GM18858 (cell line): ENCODE measurements at regions not wholly inside any gene's neighbourhood (a gene's known extent, or its start where the extent isn't known, plus 50 kb on each side); places are given as distances from the start of the nearest gene placed in this dataset.
"Not testable (repeated sequence)": the region's sequence is repeated elsewhere in the genome, so short reads cannot be mapped to it uniquely, and the experiment has no call there.

Experiments
- ATAC-seq: cut with Tn5 transposase; IDR thresholded peaks from one replicate; pipeline ENCODE4 v1.9.1; 2021; ENCODE audit not compliant: unreplicated experiment

DNA sequence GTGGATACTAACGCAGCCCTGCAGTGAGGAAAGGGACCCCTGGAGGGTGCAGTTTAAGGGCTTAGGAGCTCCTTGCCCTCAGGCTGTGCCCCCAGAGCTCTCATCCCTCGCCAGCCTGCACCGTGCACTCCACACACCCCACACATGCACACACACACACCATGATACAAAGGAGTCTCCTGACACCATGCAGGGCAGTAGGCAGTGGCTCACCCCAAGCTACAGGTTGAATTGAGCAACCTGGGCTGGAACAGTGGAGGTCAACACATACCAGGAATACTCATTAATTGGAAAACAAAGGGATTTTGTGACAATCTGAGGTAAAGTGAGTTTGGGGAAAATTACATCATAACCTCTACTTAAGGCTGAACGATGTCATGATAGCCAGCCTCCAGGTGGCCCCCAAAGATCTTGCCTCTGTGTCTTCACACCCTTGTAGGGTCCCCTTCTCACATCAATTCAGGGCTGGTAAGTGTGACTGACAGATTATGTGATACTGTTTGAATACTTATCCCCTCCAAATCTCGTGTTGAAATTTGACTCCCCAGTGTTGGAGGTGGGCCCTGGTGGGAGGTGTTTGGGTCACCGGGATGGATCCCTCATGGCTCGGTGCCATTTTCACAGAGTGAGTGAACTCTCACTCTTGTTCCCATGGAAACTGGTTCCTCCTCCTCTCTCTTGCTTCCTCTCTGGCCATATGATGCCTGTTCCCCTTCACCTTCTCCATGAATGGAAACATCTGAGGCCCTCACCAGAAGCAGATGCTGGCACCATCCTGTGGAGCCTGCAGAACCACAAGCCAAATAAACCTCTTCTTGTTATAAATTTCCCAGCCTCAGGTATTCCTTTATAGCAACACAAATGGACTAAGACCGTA is 111.0 kb upstream of the RAB4A start:
- no peak for ATAC-seq

DNA sequence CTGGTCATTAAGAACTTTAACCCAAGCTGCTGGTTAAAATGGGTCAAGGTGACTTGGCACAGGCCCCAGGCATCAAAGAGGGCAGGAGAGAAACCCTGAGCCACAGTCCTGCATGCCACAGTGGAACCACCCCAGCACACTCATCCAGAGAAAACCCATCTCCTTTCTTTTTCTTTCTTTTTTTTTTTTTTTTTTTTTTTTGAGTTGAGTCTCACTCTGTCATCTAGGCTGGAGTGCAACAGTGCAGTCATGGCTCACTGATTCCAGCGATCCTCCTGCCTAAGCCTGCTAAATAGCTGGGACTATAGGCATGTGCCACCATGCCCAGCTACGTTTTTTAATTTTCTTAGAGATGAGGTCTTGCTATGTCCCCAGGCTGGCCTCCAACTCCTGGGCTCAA is 109.2 kb upstream of the RAB4A start:
- no peak for ATAC-seq

DNA sequence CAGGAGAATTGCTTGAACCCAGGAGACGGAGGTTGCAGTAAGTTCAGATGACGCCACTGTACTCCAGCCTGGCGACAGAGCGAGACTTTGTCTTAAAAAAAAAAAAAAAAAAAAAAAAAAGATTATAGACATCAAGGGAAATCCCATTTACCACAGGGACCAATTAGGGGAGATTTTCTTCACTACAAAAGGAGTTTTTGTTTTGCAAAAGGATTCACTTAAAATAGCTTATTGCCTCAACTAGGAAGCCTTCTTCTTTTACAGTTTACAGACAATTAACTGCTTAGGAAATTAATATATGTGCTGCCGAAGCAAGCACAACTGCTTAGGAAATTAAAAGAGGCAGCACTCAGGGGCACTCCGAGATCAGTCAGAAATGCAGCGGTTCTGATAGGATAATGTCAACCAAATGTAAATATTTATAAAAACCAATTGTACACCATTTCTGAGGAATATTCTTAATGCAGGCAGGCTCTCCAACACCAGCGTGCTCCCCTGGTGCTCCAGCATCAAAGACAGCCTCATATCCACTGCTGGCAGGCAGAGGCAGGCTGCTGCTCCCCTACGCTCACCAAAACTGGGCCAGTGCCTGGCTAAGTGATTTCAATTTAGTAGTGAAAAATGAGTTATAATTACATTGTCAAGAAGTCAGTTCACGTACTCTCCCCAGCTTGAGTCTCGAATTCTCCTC is 107.9 kb upstream of the RAB4A start:
- ATAC-seq, result no peak

DNA sequence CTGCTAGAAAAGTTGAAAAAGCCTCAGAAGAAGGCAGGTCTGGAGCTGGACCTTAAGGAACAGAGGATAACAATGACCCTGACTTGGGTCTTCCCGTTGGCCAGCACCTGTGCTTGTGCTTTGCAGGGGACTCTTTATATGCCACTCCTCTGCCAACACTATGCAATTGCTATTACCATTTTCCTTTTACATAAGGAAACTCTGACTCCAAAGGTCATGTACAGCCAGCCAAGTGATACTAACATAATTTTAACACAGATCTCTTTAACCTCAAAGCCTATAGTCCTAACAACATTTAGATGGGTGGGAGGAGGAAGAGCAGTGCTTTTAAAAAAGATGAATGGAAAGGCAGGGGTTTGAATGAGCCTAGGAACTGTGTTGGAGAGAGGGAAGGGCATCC is 106.6 kb upstream of the RAB4A start:
- ATAC-seq, result no peak

DNA sequence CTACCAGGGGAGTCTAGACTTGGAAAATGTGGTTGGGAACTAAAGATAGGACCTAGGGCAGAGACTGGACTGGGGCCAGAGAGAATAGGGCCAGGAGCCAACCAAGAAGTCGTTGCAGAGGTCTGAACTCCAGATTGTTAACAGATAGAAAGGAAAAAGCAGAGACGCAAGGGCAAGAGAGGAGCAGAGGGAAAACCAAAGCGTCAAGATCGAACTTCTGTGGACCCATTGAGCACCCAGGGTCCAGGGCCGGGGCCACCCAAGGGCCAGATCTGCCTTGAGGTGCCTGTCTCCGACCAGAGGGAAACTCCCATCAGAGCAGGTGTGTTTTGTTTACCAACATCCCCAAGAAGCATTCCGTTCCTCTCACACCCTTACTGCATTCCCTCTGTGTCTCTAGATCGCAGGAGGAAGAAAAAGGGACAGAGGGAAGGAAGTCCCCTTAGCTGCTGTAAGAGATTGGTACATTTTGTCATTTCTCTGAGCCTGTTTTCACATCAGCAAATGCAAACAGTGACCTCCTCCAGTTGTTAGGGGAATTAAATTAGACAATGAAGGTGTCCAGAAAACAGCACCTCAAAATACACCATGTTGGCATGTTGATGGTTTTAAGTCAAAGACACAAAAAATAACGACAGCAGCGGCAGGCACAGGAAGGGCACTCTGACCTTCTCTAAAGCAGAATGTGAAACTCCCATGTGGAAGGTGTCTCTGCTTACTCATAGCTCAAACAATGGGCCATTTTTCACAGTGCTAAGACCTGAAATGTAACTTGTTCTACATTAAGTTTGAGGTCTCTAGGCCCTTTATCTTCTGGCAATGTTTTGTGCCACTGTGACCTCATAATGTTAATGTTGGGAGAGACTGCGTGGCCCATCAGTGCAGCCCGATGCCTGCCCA is 105.8 kb upstream of the RAB4A start:
- ATAC-seq, result no peak

DNA sequence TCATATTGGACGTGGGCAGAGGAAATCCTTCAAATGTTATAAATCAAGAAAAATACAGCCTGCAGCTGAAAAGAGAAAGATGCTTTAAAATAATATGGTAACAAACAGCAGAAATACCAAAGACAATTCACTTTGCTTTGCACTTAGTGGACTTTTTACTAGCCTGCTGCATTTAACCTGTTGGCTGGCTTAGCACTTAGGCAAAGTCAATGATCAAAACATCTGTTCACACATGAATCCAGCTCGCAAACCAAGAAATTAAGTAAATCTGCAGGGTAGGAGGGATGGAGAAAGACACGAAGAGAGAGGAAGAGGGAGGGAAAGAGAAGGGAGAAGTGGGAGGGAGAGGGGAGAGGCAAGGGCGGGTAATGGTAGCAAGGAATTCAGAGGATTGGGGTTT is 103.6 kb upstream of the RAB4A start:
- no peak for ATAC-seq

DNA sequence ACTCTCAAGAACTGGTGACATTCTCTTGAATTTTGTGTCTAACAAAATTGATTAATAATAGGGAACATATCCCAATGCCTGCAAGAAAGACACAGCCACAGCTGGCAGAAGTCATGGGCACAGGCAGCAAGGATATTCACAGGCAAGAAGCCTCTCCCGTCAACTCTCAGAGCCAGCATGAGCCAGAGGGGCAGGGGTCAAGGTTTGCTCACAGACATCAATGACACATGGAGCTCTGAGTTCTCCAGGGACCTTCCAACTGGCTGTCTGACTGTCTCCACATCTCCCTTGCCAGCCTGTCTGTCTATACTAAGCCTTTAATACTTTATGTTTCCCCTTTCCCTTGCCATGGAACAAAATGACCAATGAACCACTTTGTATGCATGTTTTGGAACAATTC is 101.5 kb upstream of the RAB4A start:
- ATAC-seq, result no peak

DNA sequence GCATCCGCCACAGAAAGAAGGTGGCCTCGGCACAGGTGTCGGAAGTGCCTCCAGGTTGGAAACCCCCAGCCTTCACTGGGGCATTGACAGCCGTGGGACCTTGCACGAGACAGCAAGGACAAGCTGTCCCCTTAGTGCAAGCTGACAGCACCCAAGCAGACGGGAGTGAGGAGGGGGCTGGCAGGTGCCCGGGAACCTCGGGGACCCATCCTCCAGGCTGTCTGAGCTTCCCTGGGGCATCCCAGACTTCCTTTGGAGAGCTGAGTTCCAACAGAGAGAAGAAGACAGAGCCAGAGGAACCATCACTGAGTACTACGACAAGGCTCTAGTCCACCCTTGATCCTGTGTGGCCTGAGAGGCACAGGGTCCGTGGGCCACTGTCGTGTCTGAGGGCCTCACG is 100.6 kb upstream of the RAB4A start:
- no peak for ATAC-seq

DNA sequence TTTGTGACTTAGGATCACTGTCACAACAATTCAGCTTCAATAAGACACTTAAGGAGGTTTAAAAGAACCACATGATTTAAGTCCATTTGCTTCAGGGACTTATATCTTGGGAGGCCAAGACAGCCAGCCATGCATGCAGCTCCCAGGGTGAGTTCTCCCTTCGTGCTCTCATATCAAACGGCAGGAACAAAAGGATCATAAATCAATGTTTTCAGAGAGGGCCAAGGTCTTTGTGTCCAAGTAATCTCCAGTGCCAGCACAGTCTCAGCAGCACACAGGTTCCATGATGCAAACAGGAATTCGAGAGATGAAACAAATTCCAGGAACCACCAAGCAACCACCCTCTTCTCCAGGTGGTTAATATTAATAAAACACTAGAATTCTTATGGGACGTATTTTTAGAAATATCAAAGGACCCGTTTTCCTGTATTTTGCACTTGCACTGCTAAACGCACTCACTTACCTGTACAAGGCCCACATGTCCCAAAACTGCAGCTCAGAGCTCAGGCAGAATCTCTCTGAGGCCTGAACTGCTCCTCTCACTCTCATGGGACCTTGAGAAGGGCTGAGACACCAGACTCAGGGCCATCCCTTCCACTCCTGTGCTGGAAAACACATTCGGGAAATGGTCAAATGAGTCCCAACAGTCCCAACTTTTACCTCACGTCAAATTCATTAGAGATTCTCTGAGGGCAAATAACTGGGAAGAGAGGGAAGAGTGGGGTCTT is 100.0 kb upstream of the RAB4A start:
- no peak for ATAC-seq

DNA sequence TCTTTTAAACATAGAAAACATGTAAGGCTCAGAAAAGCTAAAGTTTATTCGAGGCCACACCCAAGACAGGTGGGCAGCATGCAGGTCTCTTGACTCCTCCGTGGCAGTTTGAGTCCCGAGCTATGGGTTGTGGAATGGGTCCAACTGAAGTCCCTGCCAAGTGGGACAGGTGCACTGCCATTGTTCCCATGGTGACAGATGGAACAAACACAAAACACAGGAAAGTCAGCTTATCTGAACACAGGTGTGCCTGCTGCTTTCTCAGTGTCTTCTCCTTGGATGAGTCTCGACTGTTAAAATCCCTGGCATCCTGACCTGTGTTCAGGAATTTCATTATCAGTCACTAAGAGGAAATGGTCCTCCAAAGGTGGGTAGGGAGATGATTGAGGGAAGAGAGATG is 99.0 kb upstream of the RAB4A start:
- no peak for ATAC-seq

DNA sequence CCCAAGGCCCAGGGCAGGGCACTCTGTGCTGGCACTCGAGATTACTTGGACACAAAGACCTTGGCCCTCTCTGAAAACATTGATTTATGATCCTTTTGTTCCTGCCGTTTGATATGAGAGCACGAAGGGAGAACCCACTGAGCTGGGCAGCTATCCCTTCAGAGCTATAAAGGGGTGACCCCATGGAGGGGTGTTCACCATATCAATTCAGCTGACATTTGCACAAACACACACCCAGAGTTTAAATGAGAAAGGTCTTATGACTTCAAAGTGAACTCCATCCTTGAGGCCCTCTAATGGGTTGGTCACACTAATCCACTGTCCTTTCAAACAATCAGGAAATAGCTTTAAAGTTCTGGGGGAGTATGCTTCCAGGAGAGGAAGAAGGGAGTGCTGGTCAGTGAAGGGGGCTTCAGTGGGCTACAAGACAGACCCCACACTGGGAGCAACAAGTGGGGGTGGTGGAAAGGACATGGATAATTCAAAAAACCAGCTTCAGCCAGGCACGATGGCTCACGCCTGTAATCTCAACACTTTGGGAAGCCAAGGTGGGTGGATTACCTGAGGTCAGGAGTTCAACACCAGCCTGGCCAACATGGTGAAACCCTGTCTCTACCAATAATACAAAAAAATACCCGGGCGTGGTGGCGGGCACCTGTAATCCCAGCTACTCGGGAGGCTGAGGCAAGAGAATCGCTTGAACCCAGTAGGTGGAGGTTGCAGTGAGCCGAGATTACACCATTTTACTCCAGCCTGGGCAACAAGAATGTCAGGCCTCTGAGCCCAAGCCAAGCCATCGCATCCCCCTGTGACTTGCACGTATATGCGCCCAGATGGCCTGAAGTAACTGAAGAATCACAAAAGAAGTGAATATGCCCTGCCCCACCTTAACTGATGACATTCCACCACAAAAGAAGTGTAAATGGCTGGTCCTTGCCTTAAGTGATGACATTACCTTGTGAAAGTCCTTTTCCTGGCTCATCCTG is 97.1 kb upstream of the RAB4A start:
- ATAC-seq, result not testable (repeated sequence)

DNA sequence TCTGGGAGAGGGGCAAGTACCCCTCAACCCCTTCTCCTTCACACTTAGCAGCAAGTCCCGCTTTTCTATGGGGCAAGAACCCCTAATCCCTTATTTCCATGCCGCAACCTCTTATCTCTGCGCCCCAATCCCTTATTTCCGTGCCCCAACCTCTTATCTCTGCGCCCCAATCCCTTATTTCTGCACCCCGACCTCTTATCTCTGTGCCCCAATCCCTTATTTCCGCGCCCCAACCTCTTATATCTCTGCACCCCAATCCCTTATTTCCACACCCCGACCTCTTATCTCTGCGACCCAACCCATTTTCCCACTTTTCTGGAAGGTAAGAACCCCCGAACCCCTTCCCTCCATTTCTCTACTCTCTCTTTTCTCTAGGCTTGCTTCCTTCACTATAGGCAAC is 95.6 kb upstream of the RAB4A start:
- not testable (repeated sequence) for ATAC-seq

DNA sequence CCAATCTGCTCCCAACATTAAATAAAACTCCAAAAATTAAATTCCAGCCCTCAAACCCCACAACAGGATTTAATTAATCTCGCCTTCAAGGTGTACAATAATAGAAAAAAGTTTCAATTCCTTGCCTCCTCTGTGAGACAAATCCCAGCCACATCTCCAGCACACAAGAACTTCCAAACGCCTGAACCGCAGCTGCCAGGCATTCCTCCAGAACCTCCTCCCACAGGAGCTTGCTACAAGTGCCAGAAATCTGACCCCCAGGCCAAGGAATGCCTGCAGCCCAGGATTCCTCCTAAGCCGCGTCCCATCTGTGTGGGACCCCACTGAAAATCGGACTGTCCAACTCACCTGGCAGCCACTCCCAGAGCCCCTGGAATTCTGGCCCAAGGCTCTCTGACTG is 94.5 kb upstream of the RAB4A start:
- ATAC-seq, result not testable (repeated sequence)

DNA sequence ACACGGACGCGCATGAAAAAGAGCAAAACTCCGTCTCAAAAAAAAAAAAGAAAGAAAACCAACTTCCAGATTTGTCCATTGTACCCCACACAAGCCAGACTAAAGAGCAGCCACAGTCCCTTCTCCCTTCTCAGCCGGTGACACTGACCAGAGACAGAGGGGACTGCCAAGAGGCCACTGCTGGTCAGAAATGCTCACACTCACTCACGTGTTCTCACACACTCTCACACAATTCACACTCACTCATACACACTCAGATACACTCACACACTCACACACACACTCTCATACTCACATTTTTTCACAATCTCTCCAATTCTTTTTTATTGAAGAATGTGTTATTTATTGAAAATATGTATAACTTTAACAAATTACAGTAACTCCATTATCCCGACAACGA is 90.8 kb upstream of the RAB4A start:
- no peak for ATAC-seq

DNA sequence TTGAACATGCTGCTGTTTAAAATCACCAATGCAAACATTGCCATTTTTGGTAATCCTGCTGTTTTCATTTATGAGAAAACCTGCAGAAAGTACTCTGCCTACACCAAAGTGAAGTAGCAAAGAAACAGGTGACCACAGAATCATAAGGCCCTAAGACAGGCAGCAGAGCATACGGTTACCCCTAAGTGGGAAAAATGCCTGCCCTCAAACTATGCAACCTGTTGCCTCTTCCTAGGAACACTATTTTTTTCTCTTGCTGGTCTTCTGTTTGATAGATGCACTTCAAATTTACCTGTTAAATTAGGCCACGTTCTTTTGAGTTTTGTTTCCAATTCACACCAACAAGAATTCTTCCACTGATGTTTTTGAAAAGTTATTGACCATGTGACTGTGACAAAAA is 89.5 kb upstream of the RAB4A start:
- no peak for ATAC-seq

DNA sequence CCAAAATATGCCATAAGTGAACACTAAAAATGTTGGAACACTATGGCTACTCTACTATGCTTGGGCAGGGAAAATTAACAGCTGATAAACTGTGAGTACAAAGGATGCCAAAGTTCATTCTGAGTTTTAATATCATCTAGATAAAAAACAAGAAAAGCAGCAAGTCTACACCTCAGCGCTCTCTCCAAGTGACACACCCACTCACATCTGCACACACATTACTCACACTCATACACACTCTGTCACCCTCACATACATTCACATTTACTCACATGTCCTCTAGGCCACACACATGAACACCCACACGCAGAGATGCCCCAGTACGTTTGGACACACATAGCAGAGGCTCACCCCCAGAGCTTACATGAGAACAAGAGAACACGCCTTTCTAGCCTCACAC is 87.3 kb upstream of the RAB4A start:
- no peak for ATAC-seq

DNA sequence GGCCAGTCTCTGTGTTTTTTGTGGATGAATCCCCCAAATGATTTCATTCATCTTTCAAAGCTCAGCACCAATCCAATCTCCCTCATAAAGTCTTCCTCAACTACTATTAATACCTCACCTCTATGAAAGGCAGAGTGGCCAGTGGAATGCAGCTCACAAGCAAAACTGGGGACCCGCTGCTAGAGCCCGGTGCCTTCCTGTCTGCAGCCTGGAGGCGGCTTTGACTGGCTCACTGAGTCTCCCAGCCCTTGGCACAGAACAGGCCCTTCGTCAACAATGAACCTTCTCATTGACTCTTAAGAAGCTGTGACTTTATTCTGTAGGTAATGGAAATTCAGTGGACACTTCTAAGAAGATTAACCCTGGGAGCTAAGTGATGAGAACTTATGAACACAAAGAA is 86.8 kb upstream of the RAB4A start:
- no peak for ATAC-seq

DNA sequence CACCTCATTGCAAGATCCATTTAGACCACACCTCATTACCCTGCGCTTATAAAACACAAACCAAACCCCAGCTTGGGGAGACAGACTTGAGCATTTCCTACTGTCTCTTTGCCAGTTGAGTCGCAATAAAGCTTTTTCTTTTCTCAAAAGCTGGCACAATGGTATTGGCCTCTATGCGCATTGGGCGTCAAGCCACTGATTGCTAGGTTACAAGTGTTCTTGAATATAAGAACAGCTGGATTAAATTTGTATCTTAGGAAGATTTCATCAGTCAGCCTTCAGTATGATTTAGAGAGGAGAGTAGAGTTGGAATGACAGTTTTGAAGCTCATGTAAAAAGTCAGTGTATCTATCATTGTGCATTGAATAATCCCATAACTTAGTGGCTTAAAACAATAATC is 84.9 kb upstream of the RAB4A start:
- ATAC-seq, result no peak

DNA sequence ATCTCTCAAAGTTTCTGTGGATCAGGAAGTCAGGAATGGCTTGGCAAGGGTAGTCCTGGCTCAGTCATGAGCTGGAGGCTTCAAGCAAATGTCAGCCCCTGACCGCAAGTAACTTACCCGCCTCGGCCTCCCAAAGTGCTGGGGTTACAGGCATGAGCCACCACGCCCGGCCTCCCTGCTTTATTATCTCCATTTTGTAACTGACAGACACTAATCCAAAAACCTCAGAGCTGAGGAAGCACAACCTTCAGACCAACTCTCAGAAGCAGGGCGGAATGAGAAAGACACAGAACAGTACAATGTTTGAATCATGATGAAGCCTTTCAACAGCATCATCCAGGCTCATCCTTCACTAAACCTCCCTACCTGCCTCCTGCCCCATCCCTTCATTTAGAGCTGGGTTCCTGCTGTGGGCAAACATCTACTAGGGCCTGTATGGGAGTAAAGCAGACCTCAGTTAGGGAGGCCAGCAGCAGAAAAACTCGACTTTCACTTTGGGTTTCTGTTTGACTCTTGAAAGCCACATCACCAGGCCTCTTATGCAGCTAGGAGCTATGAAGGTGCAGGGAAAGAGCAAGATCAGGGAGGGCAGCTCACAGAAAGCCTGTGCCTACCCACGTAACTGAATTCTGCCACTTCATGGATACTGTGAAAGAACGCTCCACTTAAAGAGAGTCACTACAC is 84.4 kb upstream of the RAB4A start:
- peak; percentile 89 for ATAC-seq
